KMS-11 (cell line): ENCODE measurements at regions not wholly inside any gene's neighbourhood (a gene's known extent, or its start where the extent isn't known, plus 50 kb on each side); places are given as distances from the start of the nearest gene placed in this dataset.

Experiments used
- H2AFZ ChIP-seq: fragments of 200-600 bp; sonication (generic); 2 replicates; pipeline ENCODE4 v1.6.1; 2016; ENCODE audit warnings: antibody characterized with exemption, mixed run types, low read depth
- H3K27ac ChIP-seq: fragments of 200-600 bp; sonication (generic); 2 replicates; pipeline ENCODE4 v1.6.1; 2016; ENCODE audit warnings: mild to moderate bottlenecking, mixed run types
- H3K27me3 ChIP-seq: fragments of 200-600 bp; sonication (generic); 2 replicates; pipeline ENCODE4 v1.6.1; 2017; ENCODE audit warnings: mild to moderate bottlenecking, low read depth, mixed run types, moderate library complexity; ENCODE audit not compliant: insufficient read depth
- H3K36me3 ChIP-seq: fragments of 200-600 bp; sonication (generic); 2 replicates; pipeline ENCODE4 v1.6.1; 2017; ENCODE audit warnings: mild to moderate bottlenecking, mixed run types; ENCODE audit not compliant: insufficient read depth
- H3K4me1 ChIP-seq: fragments of 200-600 bp; sonication (generic); 2 replicates; pipeline ENCODE4 v1.6.1; 2016; ENCODE audit warnings: mild to moderate bottlenecking, low read depth, mixed run types; ENCODE audit not compliant: poor library complexity, severe bottlenecking
- H3K4me2 ChIP-seq: fragments of 200-600 bp; sonication (generic); 2 replicates; pipeline ENCODE4 v1.7.0; 2016; ENCODE audit warnings: mild to moderate bottlenecking, mixed run types
- H3K4me3 ChIP-seq: fragments of 200-600 bp; sonication (generic); IDR thresholded peaks from 2 replicates; pipeline ENCODE4 v1.6.1; 2017; ENCODE audit warnings: low read depth, low read length, mixed read lengths; ENCODE audit not compliant: insufficient read depth
- H3K79me2 ChIP-seq: fragments of 200-600 bp; sonication (generic); 2 replicates; pipeline ENCODE4 v1.6.1; 2016; ENCODE audit warnings: low read depth, mixed run types; ENCODE audit not compliant: insufficient read depth
- H3K9ac ChIP-seq: fragments of 200-600 bp; sonication (generic); 2 replicates; pipeline ENCODE4 v1.6.1; 2016; ENCODE audit warnings: mild to moderate bottlenecking, mixed run types
- H4K20me1 ChIP-seq: fragments of 200-600 bp; sonication (generic); 2 replicates; pipeline ENCODE4 v1.6.1; 2016; ENCODE audit warnings: mild to moderate bottlenecking, mixed run types; ENCODE audit not compliant: insufficient read depth
- TF ChIP-seq, protein P1 (sequence below): fragments of 200-600 bp; sonication (generic); conservative IDR thresholded peaks from 2 replicates; pipeline ENCODE4 v1.6.1; 2017; ENCODE audit warnings: low read depth, mild to moderate bottlenecking, antibody characterized with exemption, low read length, moderate library complexity, mixed read lengths

DNA sequence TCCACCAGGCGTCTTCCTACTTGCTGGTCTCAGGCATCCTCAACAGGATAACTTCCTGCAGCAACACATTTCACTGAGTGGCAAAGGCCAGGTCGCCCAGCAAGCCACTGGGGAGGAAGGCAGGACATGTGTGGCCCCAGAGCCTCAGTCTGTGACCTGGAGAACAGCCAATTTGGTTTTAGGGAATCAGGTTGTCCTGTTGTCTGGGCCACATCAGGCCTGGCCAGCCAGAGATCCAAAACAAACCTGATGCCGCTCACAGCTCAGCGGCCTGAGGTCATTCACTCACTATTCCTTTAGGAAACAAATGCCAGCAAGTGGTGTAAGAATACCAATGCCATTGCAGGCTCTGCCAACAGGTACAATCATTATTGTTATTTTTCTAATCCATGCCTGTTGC lies 210.7 kb downstream of the VAPA start:
- Histone ChIP-seq H3K4me1 (peaks cover 31% of the 10 kb centered on the region), H3K9ac (no peak overlapping the region), H2AFZ (no peak overlapping the region), H3K36me3 (no peaks in the 10 kb centered on the region), H3K4me3 (no peak overlapping the region), H3K27me3 (peaks cover 4% of the 10 kb centered on the region; the same call in 1 of the 2 replicates), H3K27ac (no peak overlapping the region), H3K79me2 (no peaks in the 10 kb centered on the region), H4K20me1 (no peaks in the 10 kb centered on the region), H3K4me2 (no peak overlapping the region)
- TF ChIP-seq, protein P1, sequence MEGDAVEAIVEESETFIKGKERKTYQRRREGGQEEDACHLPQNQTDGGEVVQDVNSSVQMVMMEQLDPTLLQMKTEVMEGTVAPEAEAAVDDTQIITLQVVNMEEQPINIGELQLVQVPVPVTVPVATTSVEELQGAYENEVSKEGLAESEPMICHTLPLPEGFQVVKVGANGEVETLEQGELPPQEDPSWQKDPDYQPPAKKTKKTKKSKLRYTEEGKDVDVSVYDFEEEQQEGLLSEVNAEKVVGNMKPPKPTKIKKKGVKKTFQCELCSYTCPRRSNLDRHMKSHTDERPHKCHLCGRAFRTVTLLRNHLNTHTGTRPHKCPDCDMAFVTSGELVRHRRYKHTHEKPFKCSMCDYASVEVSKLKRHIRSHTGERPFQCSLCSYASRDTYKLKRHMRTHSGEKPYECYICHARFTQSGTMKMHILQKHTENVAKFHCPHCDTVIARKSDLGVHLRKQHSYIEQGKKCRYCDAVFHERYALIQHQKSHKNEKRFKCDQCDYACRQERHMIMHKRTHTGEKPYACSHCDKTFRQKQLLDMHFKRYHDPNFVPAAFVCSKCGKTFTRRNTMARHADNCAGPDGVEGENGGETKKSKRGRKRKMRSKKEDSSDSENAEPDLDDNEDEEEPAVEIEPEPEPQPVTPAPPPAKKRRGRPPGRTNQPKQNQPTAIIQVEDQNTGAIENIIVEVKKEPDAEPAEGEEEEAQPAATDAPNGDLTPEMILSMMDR, result no peak

DNA sequence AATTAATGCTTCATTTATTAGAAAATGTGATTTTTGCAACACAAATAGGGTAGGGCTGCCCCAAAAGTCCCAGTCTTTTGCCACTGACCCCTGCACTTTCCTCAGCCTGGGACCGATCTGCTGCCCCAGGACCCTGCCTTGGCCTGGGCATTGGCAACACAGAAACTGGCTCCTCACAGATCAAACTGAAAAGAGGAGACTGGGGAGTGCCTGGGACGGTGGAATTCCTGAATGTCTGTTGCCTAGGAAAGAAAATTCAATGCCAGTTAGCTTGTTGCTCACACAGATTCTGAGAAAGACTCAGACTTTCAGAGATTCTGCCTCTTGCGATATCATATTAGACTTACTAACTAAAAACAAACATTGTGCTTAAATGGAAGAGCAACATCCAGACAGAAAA lies 211.2 kb downstream of the VAPA start:
- H3K4me1 ChIP-seq, result peaks cover 31% of the 10 kb centered on the region
- no peak overlapping the region for H3K27ac ChIP-seq
- H3K79me2 ChIP-seq, result no peaks in the 10 kb centered on the region
- H2AFZ ChIP-seq, result no peak overlapping the region
- no peak overlapping the region for H3K9ac ChIP-seq
- no peaks in the 10 kb centered on the region for H4K20me1 ChIP-seq
- H3K27me3 ChIP-seq, result peaks cover 2% of the 10 kb centered on the region; the same call in 1 of the 2 replicates
- H3K4me2 ChIP-seq, result no peak overlapping the region
- no peaks in the 10 kb centered on the region for H3K36me3 ChIP-seq
- TF ChIP-seq, protein P1, result no peak
- H3K4me3 ChIP-seq, result no peak overlapping the region

DNA sequence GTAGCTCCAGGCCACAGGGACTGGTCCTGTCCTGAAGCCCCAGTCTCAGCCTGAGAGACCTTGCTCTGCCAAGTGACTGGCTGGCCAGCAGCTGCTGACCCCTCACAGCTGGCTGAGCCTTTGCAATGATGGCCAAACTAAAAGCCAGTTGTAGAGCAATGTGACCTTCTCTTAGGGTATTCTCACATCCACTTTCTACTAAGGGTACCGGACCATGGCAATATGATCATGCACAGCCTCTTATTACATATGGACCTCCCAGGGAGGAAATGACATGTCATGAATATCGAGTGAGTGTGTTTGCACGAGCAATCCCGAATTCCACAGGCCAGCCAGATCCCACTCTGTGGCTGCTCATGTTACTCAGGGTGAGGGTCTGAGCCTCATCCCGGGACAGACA lies 213.9 kb downstream of the VAPA start:
- no peaks in the 10 kb centered on the region for H3K27me3 ChIP-seq
- peaks cover 13% of the 10 kb centered on the region for H3K4me1 ChIP-seq
- TF ChIP-seq, protein P1, result no peak

DNA sequence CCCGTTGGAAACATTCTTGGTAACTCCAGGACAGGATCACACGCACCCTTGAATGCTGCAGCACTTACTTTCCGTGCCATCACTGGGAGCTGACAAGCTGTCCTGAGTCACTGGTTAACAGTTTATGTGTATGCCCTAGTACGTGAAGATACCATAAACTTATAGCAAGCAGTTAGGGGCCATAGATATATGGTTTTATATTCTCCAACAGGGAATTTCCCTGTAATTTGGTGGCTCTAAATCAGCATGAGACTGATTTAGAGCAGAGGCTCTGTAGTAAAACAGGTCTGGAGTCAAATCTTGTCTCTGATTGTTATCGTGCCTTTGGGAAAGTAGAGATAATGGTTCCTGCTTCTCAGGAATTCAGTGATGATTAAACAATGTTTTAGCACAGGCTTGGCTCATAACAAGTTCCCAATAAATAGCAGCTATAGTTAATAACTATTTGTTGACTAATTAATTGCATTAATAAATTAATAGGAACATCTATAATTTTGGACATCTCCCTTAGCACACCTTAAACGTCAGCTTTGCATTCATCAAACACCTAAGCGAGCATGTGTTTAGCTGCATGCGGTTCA lies 215.2 kb downstream of the VAPA start:
- no peaks in the 10 kb centered on the region for H3K27me3 ChIP-seq
- H3K4me1 ChIP-seq, result no peaks in the 10 kb centered on the region

More for the DNA sequence above, 213.9 kb downstream of the VAPA start:
- no peak overlapping the region for H3K4me3 ChIP-seq
- H3K9ac ChIP-seq, result no peak overlapping the region
- no peaks in the 10 kb centered on the region for H3K79me2 ChIP-seq
- no peak overlapping the region for H3K4me2 ChIP-seq
- H2AFZ ChIP-seq, result no peak overlapping the region
- H3K27ac ChIP-seq, result no peak overlapping the region
- H3K36me3 ChIP-seq, result no peaks in the 10 kb centered on the region
- H4K20me1 ChIP-seq, result no peaks in the 10 kb centered on the region

More for the DNA sequence above, 215.2 kb downstream of the VAPA start:
- no peak overlapping the region for H3K9ac ChIP-seq
- H3K27ac ChIP-seq, result no peak overlapping the region
- H2AFZ ChIP-seq, result no peak overlapping the region
- H3K79me2 ChIP-seq, result no peaks in the 10 kb centered on the region
- TF ChIP-seq, protein P1, result no peak
- H3K4me2 ChIP-seq, result no peak overlapping the region
- H4K20me1 ChIP-seq, result no peaks in the 10 kb centered on the region
- no peaks in the 10 kb centered on the region for H3K36me3 ChIP-seq
- no peak overlapping the region for H3K4me3 ChIP-seq
